ENCODE measurements at regions not wholly inside any gene's neighbourhood (a gene's known extent, or its start where the extent isn't known, plus 50 kb on each side); places are given as distances from the start of the nearest gene placed in this dataset.

DNA sequence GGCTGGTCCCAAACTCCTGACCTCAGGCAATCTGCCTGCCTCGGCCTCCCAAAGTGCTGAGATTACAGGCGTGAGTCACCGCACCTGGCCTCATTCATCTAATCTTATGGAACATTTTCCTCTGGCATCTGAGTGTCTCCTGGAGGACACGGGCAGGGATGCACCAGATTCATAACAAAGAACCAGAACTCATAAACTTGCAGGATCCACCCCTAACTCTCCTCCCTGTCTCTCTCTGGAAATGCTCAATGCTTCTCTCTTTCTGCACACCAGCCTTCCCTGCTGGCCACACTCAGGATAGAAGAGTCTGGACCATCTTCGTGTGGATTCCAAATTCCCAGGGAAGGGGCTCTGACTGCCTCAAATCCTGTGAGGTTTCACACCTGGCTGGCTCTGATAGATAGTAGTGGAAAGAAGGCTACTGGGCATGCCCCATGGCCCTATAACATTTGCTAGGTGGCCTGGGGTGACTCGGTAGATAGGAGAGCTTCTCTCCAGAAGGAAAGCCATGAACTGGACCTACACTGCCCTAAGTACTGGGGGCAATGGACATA, 483.2 kb upstream of the GYPC start (continued):
- TF ChIP-seq ETS1 (IDR thresholded peaks at IDR 0.05) (no peak), STAT1 (IDR thresholded peaks at IDR 0.05; ENCODE audit: unreplicated experiment) (no peak), POLR2AphosphoS5 (IDR thresholded peaks at IDR 0.05; ENCODE audit: low read depth) (no peak), EZH2phosphoT487 (IDR thresholded peaks at IDR 0.05; ENCODE audit: unreplicated experiment) (no peak), ZNF114 (CRISPR knock-in tag; IDR thresholded peaks at IDR 0.05) (no peak), ZNF331 (CRISPR knock-in tag; IDR thresholded peaks at IDR 0.05; ENCODE audit: low read depth) (no peak)
- TF ChIP-seq, protein P1, sequence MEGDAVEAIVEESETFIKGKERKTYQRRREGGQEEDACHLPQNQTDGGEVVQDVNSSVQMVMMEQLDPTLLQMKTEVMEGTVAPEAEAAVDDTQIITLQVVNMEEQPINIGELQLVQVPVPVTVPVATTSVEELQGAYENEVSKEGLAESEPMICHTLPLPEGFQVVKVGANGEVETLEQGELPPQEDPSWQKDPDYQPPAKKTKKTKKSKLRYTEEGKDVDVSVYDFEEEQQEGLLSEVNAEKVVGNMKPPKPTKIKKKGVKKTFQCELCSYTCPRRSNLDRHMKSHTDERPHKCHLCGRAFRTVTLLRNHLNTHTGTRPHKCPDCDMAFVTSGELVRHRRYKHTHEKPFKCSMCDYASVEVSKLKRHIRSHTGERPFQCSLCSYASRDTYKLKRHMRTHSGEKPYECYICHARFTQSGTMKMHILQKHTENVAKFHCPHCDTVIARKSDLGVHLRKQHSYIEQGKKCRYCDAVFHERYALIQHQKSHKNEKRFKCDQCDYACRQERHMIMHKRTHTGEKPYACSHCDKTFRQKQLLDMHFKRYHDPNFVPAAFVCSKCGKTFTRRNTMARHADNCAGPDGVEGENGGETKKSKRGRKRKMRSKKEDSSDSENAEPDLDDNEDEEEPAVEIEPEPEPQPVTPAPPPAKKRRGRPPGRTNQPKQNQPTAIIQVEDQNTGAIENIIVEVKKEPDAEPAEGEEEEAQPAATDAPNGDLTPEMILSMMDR (conservative IDR thresholded peaks at IDR 0.05; ENCODE audit: low read depth in 2 of 2): no peak
- TF ChIP-seq, protein P2, sequence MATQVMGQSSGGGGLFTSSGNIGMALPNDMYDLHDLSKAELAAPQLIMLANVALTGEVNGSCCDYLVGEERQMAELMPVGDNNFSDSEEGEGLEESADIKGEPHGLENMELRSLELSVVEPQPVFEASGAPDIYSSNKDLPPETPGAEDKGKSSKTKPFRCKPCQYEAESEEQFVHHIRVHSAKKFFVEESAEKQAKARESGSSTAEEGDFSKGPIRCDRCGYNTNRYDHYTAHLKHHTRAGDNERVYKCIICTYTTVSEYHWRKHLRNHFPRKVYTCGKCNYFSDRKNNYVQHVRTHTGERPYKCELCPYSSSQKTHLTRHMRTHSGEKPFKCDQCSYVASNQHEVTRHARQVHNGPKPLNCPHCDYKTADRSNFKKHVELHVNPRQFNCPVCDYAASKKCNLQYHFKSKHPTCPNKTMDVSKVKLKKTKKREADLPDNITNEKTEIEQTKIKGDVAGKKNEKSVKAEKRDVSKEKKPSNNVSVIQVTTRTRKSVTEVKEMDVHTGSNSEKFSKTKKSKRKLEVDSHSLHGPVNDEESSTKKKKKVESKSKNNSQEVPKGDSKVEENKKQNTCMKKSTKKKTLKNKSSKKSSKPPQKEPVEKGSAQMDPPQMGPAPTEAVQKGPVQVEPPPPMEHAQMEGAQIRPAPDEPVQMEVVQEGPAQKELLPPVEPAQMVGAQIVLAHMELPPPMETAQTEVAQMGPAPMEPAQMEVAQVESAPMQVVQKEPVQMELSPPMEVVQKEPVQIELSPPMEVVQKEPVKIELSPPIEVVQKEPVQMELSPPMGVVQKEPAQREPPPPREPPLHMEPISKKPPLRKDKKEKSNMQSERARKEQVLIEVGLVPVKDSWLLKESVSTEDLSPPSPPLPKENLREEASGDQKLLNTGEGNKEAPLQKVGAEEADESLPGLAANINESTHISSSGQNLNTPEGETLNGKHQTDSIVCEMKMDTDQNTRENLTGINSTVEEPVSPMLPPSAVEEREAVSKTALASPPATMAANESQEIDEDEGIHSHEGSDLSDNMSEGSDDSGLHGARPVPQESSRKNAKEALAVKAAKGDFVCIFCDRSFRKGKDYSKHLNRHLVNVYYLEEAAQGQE (IDR thresholded peaks at IDR 0.05; ENCODE audit: unreplicated experiment): no peak

- Histone ChIP-seq H3K4me1 (ENCODE audit: insufficient read depth) (no peaks in the 10 kb centered on the region), H3K27me3 (ENCODE audit: insufficient read depth) (no peaks in the 10 kb centered on the region), H3K4me3 (no peak overlapping the region), H3K9me2 (ENCODE audit: insufficient read depth) (no peaks in the 10 kb centered on the region), H4K20me1 (replicated peaks; ENCODE audit: insufficient read depth) (no peaks in the 10 kb centered on the region), H3F3A (replicated peaks; ENCODE audit: low read depth) (no peaks in the 10 kb centered on the region), H3K36me3 (ENCODE audit: insufficient read depth) (no peaks in the 10 kb centered on the region), H2AFZ (no peak overlapping the region), H3K4me2 (no peak overlapping the region), H3K79me2 (replicated peaks; ENCODE audit: insufficient read depth) (no peaks in the 10 kb centered on the region), H3K27ac (ENCODE audit: low read depth) (no peak overlapping the region)
- no peaks in the 10 kb centered on the region for H3K27me3 Mint-ChIP-seq (ENCODE audit: insufficient read depth, low read depth, poor library complexity)
- H3K4me3 Mint-ChIP-seq: no peak overlapping the region
- no peaks in the 10 kb centered on the region for H3K36me3 Mint-ChIP-seq (ENCODE audit: low read depth)
- DNase-seq (ENCODE audit: low spot score) (no peak), ATAC-seq (no peak)
- H3K9me3 Mint-ChIP-seq: no peaks in the 10 kb centered on the region
- no peak overlapping the region for H3K27ac Mint-ChIP-seq
- H3K4me1 Mint-ChIP-seq: no peaks in the 10 kb centered on the region; the same call in 2 of the 3 replicates
- no peak for TF ChIP-seq EZH2 (IDR thresholded peaks at IDR 0.05; ENCODE audit: low read depth, unreplicated experiment)
- no peak for TF ChIP-seq ZNF462 (CRISPR knock-in tag; IDR thresholded peaks at IDR 0.05)
- TF ChIP-seq, protein P1 (conservative IDR thresholded peaks at IDR 0.05; ENCODE audit: low read depth in 2 of 2): no peak
- no peak for TF ChIP-seq STAT1 (IDR thresholded peaks at IDR 0.05; ENCODE audit: unreplicated experiment)
Measured at GRCh38 chr2:126175222-126175621, 480.7 kb upstream of the GYPC start.
